ENCODE measurements at regions not wholly inside any gene's neighbourhood (a gene's known extent, or its start where the extent isn't known, plus 50 kb on each side); places are given as distances from the start of the nearest gene placed in this dataset.
"Not testable (repeated sequence)": the region's sequence is repeated elsewhere in the genome, so short reads cannot be mapped to it uniquely, and the experiment has no call there.

DNA sequence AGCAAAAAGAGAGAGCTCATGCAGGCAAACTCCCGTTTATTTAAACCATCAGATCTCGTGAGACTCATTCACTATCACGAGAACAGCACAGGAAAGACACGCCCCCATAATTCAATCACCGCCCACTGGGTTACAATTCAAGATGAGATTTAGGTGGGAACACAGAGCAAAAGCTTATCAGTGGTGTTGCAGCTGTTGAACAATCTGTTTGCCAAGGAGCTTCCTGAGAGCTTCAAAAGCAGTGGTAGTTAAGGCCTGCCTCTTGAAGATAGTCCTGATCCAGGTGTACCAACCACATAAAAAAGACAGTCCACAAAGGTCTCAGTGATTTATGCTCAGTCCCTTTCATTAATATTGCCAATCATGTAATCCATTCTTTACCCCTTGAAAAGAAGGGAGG, 269.4 kb upstream of the IRAK1BP1 start:
- DNase-seq, result no peak

DNA sequence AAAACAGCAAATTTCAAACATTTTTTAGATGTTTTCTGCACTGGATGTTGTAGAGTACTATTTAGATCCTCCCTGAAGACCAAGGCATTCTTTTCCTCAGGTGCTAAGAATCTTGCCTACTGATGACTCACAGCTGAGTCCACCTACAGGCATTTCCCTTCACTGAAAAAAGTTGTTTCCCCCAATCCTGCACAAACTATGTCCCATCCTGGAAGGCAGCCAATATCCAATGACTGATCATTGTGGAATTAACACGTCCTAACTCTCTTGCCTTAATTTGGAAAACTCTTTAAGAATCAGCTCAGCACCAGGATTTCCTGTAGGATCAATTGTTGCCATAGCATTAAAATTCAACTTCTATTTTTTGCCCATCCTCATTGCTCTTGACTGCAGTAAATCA, 268.4 kb upstream of the IRAK1BP1 start:
- no peak for DNase-seq

DNA sequence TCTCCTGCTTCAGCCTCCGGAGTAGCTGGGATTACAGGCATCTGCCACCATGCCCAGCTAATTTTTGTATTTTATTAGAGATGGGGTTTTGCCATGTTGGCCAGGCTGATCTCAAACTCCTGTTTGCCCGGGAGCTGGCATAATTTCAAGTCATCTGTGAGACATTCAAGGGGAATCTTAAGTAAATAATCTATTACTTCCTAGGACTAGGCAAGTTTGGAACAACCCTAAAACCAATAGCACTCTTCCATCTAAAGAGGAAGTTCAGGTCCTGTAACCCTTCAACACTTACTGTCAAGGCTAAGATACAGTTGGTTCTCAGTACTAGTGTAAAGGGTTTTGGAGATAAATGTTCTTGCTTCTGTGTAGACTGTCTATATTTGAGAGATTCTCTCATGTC, 267.8 kb upstream of the IRAK1BP1 start:
- DNase-seq, result no peak

DNA sequence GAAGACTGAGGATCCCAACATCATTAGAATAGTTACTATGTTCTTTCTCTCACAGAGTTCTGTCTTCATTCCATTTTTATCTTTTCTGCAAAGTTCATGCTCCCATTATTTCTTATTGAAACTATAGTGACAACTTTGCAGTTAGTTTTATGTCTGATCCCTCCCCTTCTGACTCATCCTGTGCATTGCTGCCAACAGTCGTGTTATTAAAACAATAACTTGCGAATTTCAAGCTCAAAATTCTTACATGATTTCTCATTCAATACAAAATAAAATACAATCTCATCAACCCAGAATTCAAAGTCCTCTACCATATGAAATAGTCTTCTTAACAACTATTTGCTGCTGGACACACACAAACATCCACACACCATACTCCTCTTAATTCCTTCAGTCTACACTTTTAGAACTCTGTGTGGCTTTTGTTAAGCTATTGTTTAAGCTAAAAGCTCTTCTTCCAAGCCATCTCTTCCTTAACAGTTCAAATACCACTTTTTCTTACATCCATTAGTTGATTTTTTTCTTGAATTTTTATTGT, 261.4 kb upstream of the IRAK1BP1 start:
- no peak for DNase-seq

DNA sequence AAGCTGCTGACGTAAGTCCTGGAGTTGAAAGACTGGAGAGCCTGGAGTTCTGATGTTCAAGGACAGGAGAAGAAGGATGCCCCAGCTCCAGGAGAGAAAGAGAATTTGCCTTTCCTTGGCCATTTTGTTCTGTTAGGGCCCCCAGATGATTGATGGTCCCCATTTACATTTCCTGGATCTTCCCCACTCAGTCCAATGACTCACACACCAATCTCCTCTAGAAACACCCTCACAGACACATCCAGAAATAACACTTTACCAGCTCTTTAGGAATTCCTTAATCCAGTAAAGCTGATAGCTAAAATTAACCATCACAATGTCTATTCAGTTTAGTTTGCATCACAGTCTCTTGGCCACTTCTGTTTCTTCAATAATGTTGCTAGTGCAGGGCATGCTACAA, 260.2 kb upstream of the IRAK1BP1 start:
- DNase-seq, result no peak

DNA sequence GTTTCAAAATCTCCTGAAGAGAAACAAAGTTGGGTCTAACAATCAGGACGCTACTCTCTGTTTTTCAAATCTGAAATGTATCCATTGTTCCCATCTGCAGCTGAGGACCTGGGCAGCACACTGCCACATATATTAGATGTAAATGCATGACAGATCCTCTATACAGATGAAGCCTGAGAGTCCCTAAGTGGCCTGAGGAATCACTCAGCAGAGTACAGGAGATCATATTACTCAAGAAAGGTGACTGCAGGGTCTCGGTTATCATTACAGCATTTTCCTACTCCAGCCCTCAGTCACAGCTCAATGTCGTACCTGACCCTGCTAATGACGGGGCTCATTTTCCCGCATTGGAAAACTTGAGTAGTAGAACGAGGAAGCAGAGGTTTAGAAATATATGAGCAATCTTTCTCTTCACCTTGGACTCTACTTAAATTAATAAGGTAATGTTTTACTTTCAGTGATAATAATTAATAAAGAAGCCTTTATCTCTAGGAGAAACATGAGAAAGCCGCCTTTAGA, 256.2 kb upstream of the IRAK1BP1 start:
- no peak for DNase-seq

DNA sequence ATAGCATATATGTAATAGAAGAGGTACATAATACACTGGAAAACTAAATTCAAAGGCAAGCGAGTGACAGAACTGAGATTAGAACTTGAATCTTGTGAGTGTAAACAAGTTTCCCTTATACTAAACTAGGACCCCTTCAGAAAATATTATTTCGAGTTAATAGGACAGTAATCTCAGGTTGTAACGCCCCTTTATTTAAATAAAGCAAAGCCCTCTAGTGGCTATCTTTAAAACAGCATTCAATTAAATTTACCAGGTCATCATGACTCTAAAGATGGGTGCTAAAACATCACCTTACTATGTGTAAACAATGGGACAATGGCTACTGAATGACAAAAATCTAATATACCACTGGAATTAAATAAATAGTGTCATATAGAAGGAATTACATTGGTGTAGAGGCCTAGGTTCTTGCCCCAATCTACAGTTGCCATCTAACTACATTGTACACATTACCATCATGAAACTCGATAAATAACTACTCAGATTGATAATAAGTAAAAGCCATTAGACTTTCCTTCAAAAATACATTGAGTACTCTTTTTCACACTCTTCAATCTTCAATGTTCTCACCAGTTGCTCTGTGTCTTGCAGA, 255.4 kb upstream of the IRAK1BP1 start:
- DNase-seq, result peak; percentile 20

DNA sequence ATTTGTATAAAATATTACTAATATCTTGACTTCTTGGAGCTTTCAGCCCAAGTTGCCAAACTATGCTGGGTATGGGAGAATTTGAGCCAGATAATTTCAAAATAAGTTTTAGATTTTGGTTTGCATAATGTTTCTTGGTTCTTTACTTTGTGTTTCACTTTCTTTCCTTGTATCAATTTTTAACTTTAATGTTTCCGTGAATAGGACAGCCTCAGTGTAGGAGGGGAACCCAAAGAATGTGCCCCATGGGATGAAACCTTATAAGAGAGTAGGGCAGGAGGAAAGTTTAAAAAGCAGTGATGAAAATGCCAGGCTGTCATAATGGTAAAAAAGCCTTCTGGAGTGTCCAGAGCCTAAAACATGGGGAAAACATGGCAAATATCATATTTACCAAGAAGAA, 252.4 kb upstream of the IRAK1BP1 start:
- no peak for DNase-seq

DNA sequence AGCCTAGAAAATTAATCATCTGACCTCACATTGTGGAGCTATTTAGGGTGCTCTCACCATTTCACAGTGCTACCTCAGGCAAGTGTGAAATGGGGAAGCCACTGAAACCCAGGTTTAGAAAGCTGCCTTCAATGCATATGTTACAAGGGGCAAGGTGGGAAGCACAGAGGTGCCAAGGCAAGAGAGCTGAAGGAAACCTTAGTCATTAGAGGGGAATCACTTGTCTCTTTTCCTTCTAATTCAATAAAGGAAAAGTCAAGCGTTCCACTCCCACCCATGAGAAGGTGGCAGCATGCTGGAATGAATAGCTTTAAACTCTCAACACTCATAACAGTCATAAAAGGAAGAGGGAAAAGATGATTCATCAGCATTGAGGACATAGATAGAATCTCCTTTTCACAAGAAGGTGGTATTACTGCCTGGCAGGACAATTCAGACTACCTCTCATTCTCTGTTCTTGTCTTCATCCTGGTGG, 251.9 kb upstream of the IRAK1BP1 start:
- DNase-seq, result no peak

DNA sequence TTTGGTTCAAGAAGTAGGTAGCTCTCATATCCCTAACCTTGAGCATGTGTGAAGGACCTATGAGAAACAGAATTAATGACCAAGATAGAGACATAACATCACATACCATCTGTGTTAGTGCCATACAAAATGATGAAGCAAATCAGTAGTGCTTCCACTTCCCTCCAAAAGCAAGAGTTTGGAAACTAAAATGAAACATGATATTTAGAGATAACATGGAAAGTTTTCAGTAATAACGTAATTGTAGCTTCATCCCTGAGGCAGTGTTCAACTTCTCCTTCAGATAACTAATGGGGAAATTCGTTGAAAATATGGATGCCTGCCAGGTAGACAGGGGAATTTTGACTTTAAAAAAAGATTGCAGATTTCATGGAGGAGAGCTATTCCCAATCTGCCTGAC, 248.4 kb upstream of the IRAK1BP1 start:
- no peak for DNase-seq

DNA sequence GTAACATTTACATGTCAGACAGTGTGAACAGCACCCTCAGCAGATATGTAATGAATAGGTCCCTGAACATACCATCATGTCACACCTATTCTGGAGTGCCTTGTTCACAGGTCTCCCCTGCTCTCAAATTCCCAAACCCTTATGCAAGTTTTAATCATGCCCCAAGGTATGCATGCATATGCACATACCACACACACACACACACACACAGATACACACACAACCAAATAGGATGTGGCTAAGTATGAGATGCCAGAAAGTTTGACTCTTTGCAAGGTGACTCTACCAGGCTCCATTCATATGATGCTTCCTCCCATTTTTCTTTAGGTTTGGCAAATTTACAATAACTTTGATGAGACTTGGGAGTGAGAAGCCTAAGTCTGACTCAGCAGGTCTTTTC, 243.8 kb upstream of the IRAK1BP1 start:
- DNase-seq, result no peak

DNA sequence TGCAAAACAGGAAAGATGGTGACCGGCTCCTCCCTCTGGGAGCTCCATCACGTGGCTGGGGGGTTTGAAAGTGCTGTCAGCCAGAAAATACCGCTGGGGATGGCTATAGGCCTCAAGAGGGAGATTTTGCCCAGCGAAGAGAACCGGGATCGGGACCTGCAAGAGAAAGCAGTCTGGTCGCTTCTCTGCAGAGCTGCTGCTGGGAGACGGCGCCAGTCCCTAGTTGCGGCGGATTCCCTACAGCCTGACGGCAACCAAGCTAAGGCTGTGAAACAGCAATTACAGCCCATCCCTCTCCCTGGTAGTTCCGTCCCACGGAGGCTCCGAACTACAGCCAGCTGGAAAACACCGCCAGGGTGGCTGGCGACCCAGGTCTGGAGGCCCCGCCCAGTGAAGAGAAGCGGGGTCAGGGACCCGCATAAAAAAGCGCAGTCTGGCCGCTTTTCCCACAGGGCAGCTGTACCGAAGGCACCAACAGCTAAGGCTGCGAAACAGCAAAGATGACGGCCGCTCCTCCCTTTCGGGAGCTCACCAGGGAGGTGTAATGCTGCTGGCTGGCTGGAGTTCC, 238.1 kb upstream of the IRAK1BP1 start:
- no peak for DNase-seq

DNA sequence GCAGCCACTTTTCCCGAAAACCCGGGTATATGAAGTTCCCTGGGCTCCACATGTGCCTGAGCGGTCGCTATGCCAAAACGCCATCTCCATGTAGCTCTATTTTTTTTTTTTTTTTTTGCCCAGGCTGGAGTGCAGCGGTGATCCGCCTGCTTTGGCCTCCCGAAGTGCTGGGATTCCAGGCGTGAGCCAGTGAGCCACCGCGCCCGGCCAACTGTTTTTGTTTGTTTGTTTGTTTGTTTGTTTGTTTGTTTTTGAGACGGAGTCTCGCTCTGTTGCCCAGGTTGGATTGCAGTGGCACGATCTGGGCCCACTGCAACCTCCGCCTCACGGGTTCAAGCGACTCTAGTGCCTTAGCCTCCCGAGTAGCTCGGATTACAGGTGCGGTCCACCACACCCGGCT, 237.5 kb upstream of the IRAK1BP1 start:
- no peak for DNase-seq

DNA sequence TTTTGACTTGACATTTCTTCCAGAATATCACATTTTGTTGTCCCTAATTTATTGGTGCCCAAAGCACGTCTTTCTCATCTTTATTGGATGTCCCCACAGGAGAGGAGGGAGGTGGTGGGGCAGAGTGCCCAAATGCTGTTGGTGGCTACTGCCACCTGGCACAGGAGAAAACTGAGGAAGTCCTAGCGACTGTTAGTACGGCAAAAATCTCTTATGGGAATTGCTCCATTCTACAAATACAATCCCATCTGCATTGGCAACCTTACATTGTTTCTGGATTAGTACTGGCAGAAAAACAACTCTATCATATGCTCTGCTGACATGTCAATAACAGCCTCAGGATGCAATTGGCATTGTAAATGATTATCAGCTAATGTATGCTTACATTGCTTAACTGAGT, 235.4 kb upstream of the IRAK1BP1 start:
- DNase-seq, result no peak

DNA sequence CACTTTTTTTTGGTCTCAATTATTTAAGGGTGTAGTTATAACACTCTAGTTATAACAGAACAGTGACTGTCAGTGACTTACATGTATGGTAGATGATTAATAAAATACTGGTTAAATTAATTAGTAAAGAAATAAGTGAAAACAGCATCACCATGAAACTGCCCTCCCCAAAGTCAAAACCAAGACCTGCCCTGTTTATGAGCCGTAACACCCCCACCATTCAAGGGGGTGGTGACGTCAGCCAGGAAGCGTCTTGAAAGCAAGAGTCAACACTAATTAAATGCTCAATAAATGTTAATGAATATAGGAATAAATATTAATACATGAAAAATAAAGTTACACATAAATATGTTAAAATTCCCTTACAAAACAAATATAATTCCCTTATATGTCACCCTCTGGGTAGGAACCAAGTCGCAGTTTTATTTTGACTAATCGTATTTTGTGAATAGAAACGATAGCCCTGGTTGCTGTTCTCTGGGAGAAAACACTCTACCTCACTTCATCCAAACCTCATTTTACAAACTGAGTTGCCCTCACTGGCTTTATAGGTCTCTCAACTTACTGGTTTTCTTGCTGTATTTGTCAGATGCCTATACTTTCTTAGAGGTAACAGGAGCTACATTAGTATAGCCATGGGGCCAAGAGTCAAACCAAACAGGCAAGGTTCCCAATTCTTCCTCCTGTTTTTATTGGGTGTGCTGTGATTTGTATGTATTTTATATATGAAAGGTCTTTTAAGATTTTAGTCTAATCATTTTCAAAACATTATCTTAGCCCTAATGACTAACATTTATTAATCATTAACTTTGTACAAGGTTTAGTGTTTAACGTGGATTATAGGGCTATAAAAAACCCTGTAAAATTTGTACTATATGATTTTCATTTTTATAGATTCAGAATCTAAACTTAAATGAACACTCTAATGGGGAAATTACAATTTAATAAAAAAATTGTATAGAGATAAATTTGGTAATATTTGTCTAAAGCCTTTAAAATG, 227.9 kb upstream of the IRAK1BP1 start:
- no peak for DNase-seq

DNA sequence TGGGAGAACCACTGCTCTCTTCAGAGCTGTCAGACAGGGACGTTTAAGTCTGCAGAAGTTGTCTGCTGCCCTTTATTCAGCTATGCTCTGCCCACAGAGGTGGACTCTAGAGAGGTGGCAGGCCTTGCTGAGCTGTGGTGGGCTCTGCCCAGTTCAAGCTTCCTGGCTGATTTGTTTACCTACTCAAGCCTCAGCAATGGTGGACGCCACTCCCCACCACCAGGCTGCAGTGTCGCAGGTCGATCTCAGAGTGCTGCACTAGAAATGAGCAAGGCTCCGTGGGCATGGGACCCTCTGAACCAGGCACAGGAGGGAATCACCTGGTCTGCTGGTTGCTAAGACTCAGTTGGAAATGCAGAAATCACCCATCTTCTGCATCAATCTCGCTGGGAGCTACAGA, 223.4 kb upstream of the IRAK1BP1 start:
- DNase-seq, result not testable (repeated sequence)

DNA sequence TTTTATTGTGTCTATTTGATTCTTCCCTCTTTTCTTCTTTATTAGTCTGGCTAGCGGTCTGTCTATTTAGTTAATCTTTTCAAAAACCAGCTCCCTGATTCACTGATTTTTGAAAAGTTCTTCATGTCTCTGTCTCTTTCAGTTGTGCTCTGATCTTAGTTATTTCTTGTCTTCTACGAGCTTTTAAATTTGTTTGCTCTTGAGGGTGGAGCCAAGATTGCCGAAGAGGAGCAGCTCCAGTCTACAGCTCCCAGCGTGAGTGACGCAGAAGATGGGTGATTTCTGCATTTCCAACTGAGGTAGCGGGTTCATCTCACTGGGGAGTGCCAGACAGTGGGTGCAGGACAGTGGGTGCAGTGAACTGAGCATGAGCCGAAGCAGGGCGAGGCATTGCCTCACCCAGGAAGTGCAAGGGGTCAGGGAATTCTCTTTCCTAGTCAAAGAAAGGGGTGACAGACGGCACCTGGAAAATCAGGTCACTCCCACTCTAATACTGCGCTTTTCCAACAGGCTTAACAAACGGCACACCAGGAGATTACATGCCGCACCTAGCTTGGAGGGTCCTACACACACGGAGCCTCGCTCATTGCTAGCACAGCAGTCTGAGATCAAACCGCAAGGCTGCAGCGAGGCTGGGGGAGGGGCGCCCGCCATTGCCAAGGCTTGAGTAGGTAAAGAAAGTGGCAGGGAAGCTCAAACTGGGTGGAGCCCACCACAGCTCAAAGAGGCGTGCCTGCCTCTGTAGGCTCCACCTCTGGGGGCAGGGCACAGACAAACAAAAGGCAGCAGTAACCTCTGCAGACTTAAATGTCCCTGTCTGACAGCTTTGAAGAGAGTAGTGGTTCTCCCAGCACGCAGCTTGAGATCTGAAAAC, 220.6 kb upstream of the IRAK1BP1 start:
- not testable (repeated sequence) for DNase-seq

DNA sequence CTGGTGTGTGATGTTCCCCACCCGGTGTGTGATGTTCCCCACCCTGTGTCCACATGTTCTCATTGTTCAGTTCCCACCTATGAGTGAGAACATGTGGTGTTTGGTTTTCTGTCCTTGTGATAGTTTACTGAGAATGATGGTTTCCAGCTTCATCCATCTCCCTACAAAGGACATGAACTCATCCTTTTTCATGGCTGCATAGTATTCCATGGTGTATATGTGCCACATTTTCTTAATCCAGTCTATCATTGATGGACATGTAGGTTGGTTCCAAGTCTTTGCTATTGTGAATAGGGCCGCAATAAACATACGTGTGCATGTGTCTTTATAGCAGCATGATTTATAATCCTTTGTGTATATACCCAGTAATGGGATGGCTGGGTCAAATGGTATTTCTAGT, 201.5 kb upstream of the IRAK1BP1 start:
- not testable (repeated sequence) for DNase-seq

DNA sequence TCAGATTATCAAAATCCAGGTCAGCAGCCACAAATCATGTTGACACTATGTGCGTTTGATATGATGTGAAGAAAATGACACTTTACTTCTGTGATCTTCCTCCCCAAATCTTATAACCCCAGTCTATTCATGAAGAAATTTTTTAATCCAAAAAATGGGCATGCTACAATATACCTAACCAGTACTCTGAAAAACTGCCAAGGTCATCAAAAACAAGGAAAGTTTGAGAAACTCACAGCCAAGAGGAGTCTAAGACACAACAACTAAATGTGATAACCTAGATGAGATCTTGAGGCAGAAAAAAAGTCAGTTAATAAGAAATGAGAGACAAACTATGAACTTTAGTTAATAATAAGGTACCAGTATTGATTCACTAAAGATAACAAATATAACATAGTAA, 200.6 kb upstream of the IRAK1BP1 start:
- no peak for DNase-seq

DNA sequence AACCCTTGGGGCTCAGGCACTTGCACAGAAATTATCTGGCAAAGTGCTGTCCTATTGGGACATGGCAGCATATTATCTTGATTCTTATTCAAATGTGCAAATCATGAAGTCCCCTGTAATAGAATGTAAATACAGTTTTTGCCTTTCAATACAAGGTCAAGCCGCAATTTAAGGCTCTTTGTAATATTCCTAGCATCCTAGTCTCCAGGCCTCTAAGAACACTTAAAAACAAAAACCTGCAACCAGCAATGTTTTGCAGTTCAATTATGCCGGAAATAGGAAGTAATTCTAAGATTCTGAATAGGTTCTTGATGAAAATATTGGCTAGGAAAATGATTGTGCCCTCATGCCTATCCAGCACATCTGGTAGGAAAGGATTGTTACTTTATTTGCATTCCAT, 197.2 kb upstream of the IRAK1BP1 start:
- DNase-seq, result no peak

DNA sequence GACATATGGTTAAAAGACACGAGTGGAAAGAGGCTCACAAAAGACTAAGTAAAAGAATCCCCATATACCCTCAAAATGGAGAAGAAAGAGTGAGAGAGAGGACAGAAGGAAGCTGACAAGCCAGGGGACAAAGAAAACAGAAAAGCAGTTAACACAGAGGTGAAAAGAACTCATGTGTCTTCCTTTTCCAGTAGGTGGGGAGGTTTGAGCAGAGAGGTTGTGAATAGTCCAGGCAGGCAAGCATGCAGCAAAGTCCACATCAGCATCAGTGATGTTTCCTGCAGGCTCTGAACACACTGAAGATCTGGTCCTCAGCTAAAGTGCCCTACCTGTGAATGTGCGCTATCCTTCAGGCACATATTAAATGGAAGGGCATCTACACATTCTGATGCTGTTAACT, 196.5 kb upstream of the IRAK1BP1 start:
- DNase-seq, result no peak
